ENCODE measurements at regions not wholly inside any gene's neighbourhood (a gene's known extent, or its start where the extent isn't known, plus 50 kb on each side); places are given as distances from the start of the nearest gene placed in this dataset.

DNA sequence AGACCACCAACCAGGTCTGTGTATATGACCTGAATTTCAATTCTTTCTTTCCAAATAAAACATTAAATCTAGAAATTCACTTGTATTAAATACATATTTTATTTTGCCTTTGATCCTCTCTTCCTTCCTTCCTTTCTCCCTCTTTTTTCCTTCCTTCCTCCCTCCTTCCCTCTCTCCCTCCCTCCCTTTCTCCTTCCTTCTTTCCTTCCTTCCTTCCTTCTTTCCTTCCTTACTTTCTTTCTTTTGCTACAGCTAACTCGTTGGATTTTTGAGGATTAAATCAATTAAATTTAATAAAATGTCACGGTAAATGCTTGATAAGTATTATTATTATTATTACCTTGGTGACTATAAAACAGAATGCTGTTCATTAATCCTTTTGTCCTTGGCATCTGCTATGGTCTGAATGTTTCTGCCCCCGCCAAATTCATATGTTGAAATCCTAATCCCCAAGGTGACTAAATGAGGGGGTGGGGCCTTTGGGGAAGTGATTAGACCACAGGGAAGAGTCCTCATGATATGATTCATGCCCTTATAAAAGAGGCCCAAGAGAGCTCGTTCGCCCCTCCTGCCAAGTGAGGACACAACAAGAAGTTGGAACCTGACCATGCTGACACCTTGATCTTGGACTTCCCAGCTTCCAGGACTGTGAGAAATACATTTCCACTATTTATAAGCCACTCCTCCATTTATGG, 67.6 kb upstream of the BTBD3 start:
- TF ChIP-seq, protein P1, sequence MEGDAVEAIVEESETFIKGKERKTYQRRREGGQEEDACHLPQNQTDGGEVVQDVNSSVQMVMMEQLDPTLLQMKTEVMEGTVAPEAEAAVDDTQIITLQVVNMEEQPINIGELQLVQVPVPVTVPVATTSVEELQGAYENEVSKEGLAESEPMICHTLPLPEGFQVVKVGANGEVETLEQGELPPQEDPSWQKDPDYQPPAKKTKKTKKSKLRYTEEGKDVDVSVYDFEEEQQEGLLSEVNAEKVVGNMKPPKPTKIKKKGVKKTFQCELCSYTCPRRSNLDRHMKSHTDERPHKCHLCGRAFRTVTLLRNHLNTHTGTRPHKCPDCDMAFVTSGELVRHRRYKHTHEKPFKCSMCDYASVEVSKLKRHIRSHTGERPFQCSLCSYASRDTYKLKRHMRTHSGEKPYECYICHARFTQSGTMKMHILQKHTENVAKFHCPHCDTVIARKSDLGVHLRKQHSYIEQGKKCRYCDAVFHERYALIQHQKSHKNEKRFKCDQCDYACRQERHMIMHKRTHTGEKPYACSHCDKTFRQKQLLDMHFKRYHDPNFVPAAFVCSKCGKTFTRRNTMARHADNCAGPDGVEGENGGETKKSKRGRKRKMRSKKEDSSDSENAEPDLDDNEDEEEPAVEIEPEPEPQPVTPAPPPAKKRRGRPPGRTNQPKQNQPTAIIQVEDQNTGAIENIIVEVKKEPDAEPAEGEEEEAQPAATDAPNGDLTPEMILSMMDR (IDR thresholded peaks at IDR 0.05): no peak
- no peak for TF ChIP-seq POLR2A (IDR thresholded peaks at IDR 0.05)
